ENCODE measurements at regions not wholly inside any gene's neighbourhood (a gene's known extent, or its start where the extent isn't known, plus 50 kb on each side); places are given as distances from the start of the nearest gene placed in this dataset.

DNA sequence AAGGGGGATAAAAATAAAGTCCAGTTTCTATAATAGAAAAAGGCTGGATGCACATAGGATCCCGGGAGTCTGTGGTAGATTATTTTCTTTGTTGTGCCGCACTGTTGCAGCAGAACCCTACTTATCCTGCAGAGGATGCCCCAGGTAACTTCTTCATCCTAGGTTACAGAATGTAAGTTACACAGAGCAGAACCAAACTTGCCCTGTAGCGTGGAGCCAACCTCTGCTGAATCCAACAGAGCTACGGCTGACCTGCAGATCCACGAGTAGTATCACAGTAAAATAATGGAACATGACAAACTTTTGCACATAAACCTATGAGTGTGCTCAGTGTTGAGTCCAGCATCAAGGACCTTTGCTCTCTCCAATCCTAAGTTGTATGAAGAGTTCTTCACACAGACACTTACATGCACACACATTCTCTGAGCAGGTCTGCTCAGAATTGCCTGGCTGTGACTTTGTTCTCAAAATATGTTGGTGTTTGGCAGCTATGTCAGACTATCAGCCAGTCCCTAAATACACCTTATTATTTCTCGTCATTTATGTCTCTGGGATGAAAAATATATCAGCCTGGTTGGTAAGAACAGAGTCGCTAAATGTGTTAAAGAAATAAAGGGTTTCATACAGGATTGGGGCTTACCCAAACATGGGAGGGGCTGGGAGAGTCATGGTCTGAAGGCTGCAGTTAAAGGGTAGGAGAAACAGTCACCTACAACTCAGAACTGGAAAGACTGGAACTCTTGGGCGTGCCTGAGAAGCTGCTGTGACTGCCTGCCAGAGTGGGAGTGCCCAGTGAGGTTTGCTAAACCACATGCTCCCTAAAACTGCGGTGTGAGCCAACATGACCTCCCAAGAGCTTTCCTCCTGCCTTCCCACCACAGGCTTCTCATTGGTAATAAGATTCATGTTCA, 165.1 kb upstream of the SLC24A3 start:
- TF ChIP-seq POLR2A (IDR thresholded peaks at IDR 0.05), result no peak
- TF ChIP-seq, protein P1, sequence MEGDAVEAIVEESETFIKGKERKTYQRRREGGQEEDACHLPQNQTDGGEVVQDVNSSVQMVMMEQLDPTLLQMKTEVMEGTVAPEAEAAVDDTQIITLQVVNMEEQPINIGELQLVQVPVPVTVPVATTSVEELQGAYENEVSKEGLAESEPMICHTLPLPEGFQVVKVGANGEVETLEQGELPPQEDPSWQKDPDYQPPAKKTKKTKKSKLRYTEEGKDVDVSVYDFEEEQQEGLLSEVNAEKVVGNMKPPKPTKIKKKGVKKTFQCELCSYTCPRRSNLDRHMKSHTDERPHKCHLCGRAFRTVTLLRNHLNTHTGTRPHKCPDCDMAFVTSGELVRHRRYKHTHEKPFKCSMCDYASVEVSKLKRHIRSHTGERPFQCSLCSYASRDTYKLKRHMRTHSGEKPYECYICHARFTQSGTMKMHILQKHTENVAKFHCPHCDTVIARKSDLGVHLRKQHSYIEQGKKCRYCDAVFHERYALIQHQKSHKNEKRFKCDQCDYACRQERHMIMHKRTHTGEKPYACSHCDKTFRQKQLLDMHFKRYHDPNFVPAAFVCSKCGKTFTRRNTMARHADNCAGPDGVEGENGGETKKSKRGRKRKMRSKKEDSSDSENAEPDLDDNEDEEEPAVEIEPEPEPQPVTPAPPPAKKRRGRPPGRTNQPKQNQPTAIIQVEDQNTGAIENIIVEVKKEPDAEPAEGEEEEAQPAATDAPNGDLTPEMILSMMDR (IDR thresholded peaks at IDR 0.05), result no peak

Measured in adrenal gland (tissue), 5 donors.